Heart left ventricle (tissue), 13 donors: ENCODE measurements at regions not wholly inside any gene's neighbourhood (a gene's known extent, or its start where the extent isn't known, plus 50 kb on each side); places are given as distances from the start of the nearest gene placed in this dataset.

Source experiments
- CTCF ChIP-seq, 12 donors: fragments of 200-600 bp; sonication (generic) in 4 of 12; IDR thresholded peaks; one replicate each; pipeline versions ENCODE4 v1.5.0 to v1.8.0; 2018 to 2022; ENCODE audit warnings: antibody characterized with exemption in 12 of 12, mild to moderate bottlenecking in 5 of 12
- POLR2A ChIP-seq, 2 donors: fragments of 450-650 bp; IDR thresholded peaks; one replicate each; pipeline ENCODE4 v1.6.1; 2017; ENCODE audit warnings: antibody characterized with exemption in 2 of 2, mild to moderate bottlenecking in 2 of 2, moderate library complexity in 2 of 2
- donor health status: ischemic (EF 13 %, LVEDD 7.1; RV severe dilation, severe dysfunction).
- donor health status: DM: no; HTN: yes; CAD: no.
- donor health status: DM: no; HTN: no; CAD: no.
- donor health status: ischemic (EF 25% LVEDD 6.9; RV normal size, moderate dysfunction).
- donor health status: ischemic (EF 25% LVEDD 5.7; RV mildly dilated, moderate dysfunction).
- donor health status: ischemic (EF 35%, LVEDD 5.7; RV mildly dilated, moderate dysfunction).
- donor health status: nonischemic (EF 11% LVEDD 7.7; RV severe dilation, severe dysfunction).
- donor health status: DM: yes; HTN: yes; CAD: no.
- donor health status: PGD.
- donor health status: ischemic (EF 29% LVEDD 5.4; RV normal size, mild dysfunction).
- donor health status: nonischemic (EF 23%, LVEDD 6.1; RV moderate dilation, normal function).

GRCh38 chr12:4190366-4191063 lies 83.0 kb upstream of the CCND2 start:
- TF ChIP-seq CTCF (IDR thresholded peaks at IDR 0.05) (no peak), POLR2A (IDR thresholded peaks at IDR 0.05) (no peak)
